Endodermal cell (in vitro differentiated cells): ENCODE measurements at regions not wholly inside any gene's neighbourhood (a gene's known extent, or its start where the extent isn't known, plus 50 kb on each side); places are given as distances from the start of the nearest gene placed in this dataset.

Source experiments
- DNase-seq: peaks from one replicate; pipeline ENCODE4 v3.0.0-alpha.2; 2017
- H3K27ac ChIP-seq: 2 replicates; pipeline ENCODE4 v1.5.1; 2013; ENCODE audit warnings: mild to moderate bottlenecking, low read depth, low read length, moderate library complexity
- H3K27me3 ChIP-seq: 2 replicates; pipeline ENCODE4 v1.6.1; 2013; ENCODE audit warnings: mild to moderate bottlenecking, low read length, moderate library complexity; ENCODE audit not compliant: insufficient read depth, control insufficient read depth, poor library complexity, severe bottlenecking
- H3K36me3 ChIP-seq: 2 replicates; pipeline ENCODE4 v1.7.0; 2013; ENCODE audit warnings: mild to moderate bottlenecking, low read length, moderate library complexity; ENCODE audit not compliant: control insufficient read depth, insufficient read depth
- H3K4me1 ChIP-seq: one replicate; pipeline ENCODE4 v1.7.0; 2013; ENCODE audit warnings: low read length; ENCODE audit not compliant: control insufficient read depth, insufficient read depth
- H3K4me3 ChIP-seq: 2 replicates; pipeline ENCODE4 v1.5.1; 2013; ENCODE audit warnings: mild to moderate bottlenecking, low read length, moderate library complexity
- H3K9ac ChIP-seq: 2 replicates; pipeline ENCODE4 v1.6.1; 2013; ENCODE audit warnings: mild to moderate bottlenecking, low read length, moderate library complexity; ENCODE audit not compliant: poor library complexity, severe bottlenecking; ENCODE audit errors: extremely low read depth
- H3K9me3 ChIP-seq: 2 replicates; pipeline ENCODE4 v1.6.1; 2013; ENCODE audit warnings: mild to moderate bottlenecking, low read length, moderate library complexity; ENCODE audit not compliant: control insufficient read depth
- H3K27ac Mint-ChIP-seq: 2 replicates; pipeline ENCODE4 v1.8.0; 2020; ENCODE audit warnings: mixed read lengths
- H3K27me3 Mint-ChIP-seq: 2 replicates; pipeline ENCODE4 v1.8.0; 2021; ENCODE audit warnings: mild to moderate bottlenecking, mixed read lengths; ENCODE audit not compliant: insufficient read depth
- H3K36me3 Mint-ChIP-seq: 2 replicates; pipeline ENCODE4 v1.8.0; 2020; ENCODE audit warnings: low read depth, mixed read lengths
- H3K4me1 Mint-ChIP-seq: 2 replicates; pipeline ENCODE4 v1.8.0; 2020; ENCODE audit warnings: mixed read lengths
- H3K4me3 Mint-ChIP-seq: 2 replicates; pipeline ENCODE4 v1.8.0; 2020; ENCODE audit warnings: mild to moderate bottlenecking, moderate library complexity, mixed read lengths
- H3K9me3 Mint-ChIP-seq: 2 replicates; pipeline ENCODE4 v1.8.0; 2020; ENCODE audit warnings: mild to moderate bottlenecking, mixed read lengths
- CTCF ChIP-seq: fragments of 200-600 bp; sonication (generic); conservative IDR thresholded peaks from 2 replicates; pipeline ENCODE4 v1.5.0; 2021; ENCODE audit warnings: antibody characterized with exemption, mild to moderate bottlenecking
- WGBS, 2 experiments: methylation state at CpG; one replicate each; pipeline versions ENCODE4 v1.1.5 to v1.1.7; 2013; ENCODE audit warnings: missing lambda C conversion rate in 2 of 2, mixed read lengths in 1 of 2; ENCODE audit not compliant: insufficient coverage in 1 of 2, insufficient read length in 1 of 2; 5-methylcytosine and 5-hydroxymethylcytosine counted together

GRCh38 chr2:236682651-236683422 lies 113.2 kb downstream of the ACKR3 start:
- H3K36me3 Mint-ChIP-seq = no peaks in the 10 kb centered on the region
- H3K36me3 ChIP-seq = no peaks in the 10 kb centered on the region
- no peaks in the 10 kb centered on the region for H3K9me3 ChIP-seq
- 90 to 93% methylated on average over 6 to 12 of the region's 12 CpGs for WGBS, 2 experiments
- peaks cover 11% of the 10 kb centered on the region for H3K4me1 ChIP-seq
- no peak overlapping the region for H3K4me3 Mint-ChIP-seq
- no peaks in the 10 kb centered on the region for H3K9me3 Mint-ChIP-seq
- H3K27ac ChIP-seq = no peak overlapping the region
- no peak for DNase-seq
- peaks cover 4% of the 10 kb centered on the region for H3K27me3 Mint-ChIP-seq
- H3K4me1 Mint-ChIP-seq = peaks cover 33% of the 10 kb centered on the region
- no peak overlapping the region for H3K9ac ChIP-seq
- no peak overlapping the region for H3K27ac Mint-ChIP-seq
- TF ChIP-seq CTCF = no peak
- no peak overlapping the region for H3K4me3 ChIP-seq
- no peaks in the 10 kb centered on the region for H3K27me3 ChIP-seq

DNA sequence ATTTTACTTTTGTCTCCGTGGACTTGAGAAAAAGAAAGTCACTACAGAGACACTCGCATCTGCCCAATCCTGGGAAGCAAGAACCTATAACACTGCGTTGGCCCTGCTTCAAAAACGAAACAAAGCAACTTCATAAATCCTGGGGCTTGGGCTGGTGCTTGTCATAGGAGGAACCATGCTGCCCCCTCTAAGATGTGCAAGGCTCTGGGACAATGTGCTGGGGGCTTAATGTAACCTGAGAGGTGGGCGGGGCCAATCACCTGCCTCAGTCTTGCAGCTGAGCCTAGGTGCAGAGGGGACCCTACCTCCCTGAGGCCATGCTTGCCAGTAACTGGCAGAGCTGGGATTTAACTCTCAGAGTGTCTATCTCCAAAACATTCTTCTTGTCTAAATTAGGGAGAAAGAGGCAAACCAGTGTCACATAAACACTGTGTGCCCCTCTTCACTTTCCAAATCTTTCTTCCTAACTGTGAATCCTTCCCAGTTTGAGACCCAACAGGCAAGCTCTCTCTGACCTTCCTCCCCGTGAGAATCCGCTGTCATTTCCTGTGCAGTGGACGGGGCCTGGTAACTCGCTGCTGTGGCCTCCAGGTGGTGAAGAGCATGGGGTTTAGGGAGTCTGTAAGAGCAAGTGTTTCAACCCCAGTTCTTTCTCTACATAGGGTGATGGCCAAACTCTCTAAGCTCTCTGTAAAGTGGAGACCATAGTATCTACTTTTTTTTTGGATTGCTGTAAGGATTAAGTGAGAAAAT lies 115.1 kb downstream of the ACKR3 start:
- Histone ChIP-seq H3K36me3 (no peaks in the 10 kb centered on the region), H3K27ac (no peak overlapping the region), H3K9me3 (no peaks in the 10 kb centered on the region), H3K4me1 (peaks cover 11% of the 10 kb centered on the region), H3K4me3 (no peak overlapping the region), H3K9ac (no peak overlapping the region), H3K27me3 (no peaks in the 10 kb centered on the region)
- no peak for DNase-seq
- Mint-ChIP-seq H3K9me3 (no peaks in the 10 kb centered on the region), H3K27ac (peak overlapping the region; percentile 50), H3K27me3 (no peaks in the 10 kb centered on the region), H3K36me3 (no peaks in the 10 kb centered on the region), H3K4me1 (peaks cover 33% of the 10 kb centered on the region), H3K4me3 (no peak overlapping the region)
- peak; percentile 36 for TF ChIP-seq CTCF
- WGBS, 2 experiments = 75 to 95% methylated on average over 6 to 9 of the region's 9 CpGs

- Histone ChIP-seq H3K27me3 (no peaks in the 10 kb centered on the region), H3K4me3 (no peak overlapping the region), H3K9ac (no peak overlapping the region), H3K9me3 (no peaks in the 10 kb centered on the region), H3K4me1 (peaks cover 11% of the 10 kb centered on the region), H3K27ac (no peak overlapping the region), H3K36me3 (no peaks in the 10 kb centered on the region)
- no peak for TF ChIP-seq CTCF
- H3K27ac Mint-ChIP-seq = no peak overlapping the region
- H3K27me3 Mint-ChIP-seq = no peaks in the 10 kb centered on the region
- peaks cover 33% of the 10 kb centered on the region for H3K4me1 Mint-ChIP-seq
- no peaks in the 10 kb centered on the region for H3K9me3 Mint-ChIP-seq
- 98 to 100% methylated on average over 1 of the region's 1 CpG for WGBS, 2 experiments
- no peak for DNase-seq
- H3K36me3 Mint-ChIP-seq = no peaks in the 10 kb centered on the region
- H3K4me3 Mint-ChIP-seq = no peak overlapping the region
Observed at GRCh38 chr2:236685361-236685760, 115.7 kb downstream of the ACKR3 start.
